ENCODE measurements at regions not wholly inside any gene's neighbourhood (a gene's known extent, or its start where the extent isn't known, plus 50 kb on each side); places are given as distances from the start of the nearest gene placed in this dataset.
"Not testable (repeated sequence)": the region's sequence is repeated elsewhere in the genome, so short reads cannot be mapped to it uniquely, and the experiment has no call there.

GRCh38 chr13:33403807-33404362 is 118.3 kb upstream of the STARD13 start:
- DNase-seq, result no peak
- in situ Hi-C loops (cut with MboI; ENCODE audit: low pct_unique_long_range_greater_than_20kb, low sequenced_read_pairs), result no loop called here

- no peak for DNase-seq
- in situ Hi-C loops (cut with MboI; ENCODE audit: low pct_unique_long_range_greater_than_20kb, low sequenced_read_pairs), result no loop called here
Observed at GRCh38 chr13:33405371-33405770, 119.8 kb upstream of the STARD13 start.

- DNase-seq, result peak; percentile 43
- in situ Hi-C loops (cut with MboI; ENCODE audit: low pct_unique_long_range_greater_than_20kb, low sequenced_read_pairs), result no loop called here
Observed at GRCh38 chr13:33409673-33410510, 124.3 kb upstream of the STARD13 start.

GRCh38 chr13:33410619-33411018 is 125.1 kb upstream of the STARD13 start:
- in situ Hi-C loops (cut with MboI; ENCODE audit: low pct_unique_long_range_greater_than_20kb, low sequenced_read_pairs), result no loop called here
- no peak for DNase-seq

GRCh38 chr13:33411312-33411711 is 125.8 kb upstream of the STARD13 start:
- in situ Hi-C loops (cut with MboI; ENCODE audit: low pct_unique_long_range_greater_than_20kb, low sequenced_read_pairs), result no loop called here
- DNase-seq, result no peak

- in situ Hi-C loops (cut with MboI; ENCODE audit: low pct_unique_long_range_greater_than_20kb, low sequenced_read_pairs), result no loop called here
- DNase-seq, result no peak
Observed at GRCh38 chr13:33415822-33416221, 130.3 kb upstream of the STARD13 start.

- in situ Hi-C loops (cut with MboI; ENCODE audit: low pct_unique_long_range_greater_than_20kb, low sequenced_read_pairs), result not testable (repeated sequence)
Observed at GRCh38 chr13:33418224-33418953, 132.8 kb upstream of the STARD13 start.

GRCh38 chr13:33420117-33420516 is 134.6 kb upstream of the STARD13 start:
- DNase-seq; in situ Hi-C loops (cut with MboI; ENCODE audit: low pct_unique_long_range_greater_than_20kb, low sequenced_read_pairs): not testable (repeated sequence)

More at GRCh38 chr13:33418224-33418953, 132.8 kb upstream of the STARD13 start:
- not testable (repeated sequence) for DNase-seq

- peak; percentile 25 for DNase-seq
- in situ Hi-C loops (cut with MboI; ENCODE audit: low pct_unique_long_range_greater_than_20kb, low sequenced_read_pairs), result no loop called here
Observed at GRCh38 chr13:33426131-33426530, 140.6 kb upstream of the STARD13 start.

GRCh38 chr13:33433316-33433715 is 147.8 kb upstream of the STARD13 start:
- DNase-seq, result no peak
- in situ Hi-C loops (cut with MboI; ENCODE audit: low pct_unique_long_range_greater_than_20kb, low sequenced_read_pairs), result no loop called here

GRCh38 chr13:33434676-33435075 is 149.1 kb upstream of the STARD13 start:
- DNase-seq, result no peak
- in situ Hi-C loops (cut with MboI; ENCODE audit: low pct_unique_long_range_greater_than_20kb, low sequenced_read_pairs), result no loop called here

GRCh38 chr13:33435207-33435606 is 149.7 kb upstream of the STARD13 start:
- in situ Hi-C loops (cut with MboI; ENCODE audit: low pct_unique_long_range_greater_than_20kb, low sequenced_read_pairs), result no loop called here
- no peak for DNase-seq

- in situ Hi-C loops (cut with MboI; ENCODE audit: low pct_unique_long_range_greater_than_20kb, low sequenced_read_pairs), result no loop called here
- DNase-seq, result no peak
Observed at GRCh38 chr13:33438918-33439317, 153.4 kb upstream of the STARD13 start.

- in situ Hi-C loops (cut with MboI; ENCODE audit: low pct_unique_long_range_greater_than_20kb, low sequenced_read_pairs), result no loop called here
Observed at GRCh38 chr13:33441015-33441414, 155.5 kb upstream of the STARD13 start.

GRCh38 chr13:33445024-33445423 is 159.5 kb upstream of the STARD13 start:
- no peak for DNase-seq
- in situ Hi-C loops (cut with MboI; ENCODE audit: low pct_unique_long_range_greater_than_20kb, low sequenced_read_pairs), result no loop called here

More at GRCh38 chr13:33441015-33441414, 155.5 kb upstream of the STARD13 start:
- DNase-seq, result peak; percentile 52

- no peak for DNase-seq
- in situ Hi-C loops (cut with MboI; ENCODE audit: low pct_unique_long_range_greater_than_20kb, low sequenced_read_pairs), result no loop called here
Observed at GRCh38 chr13:33445476-33445875, 159.9 kb upstream of the STARD13 start.

GRCh38 chr13:33446821-33447725 is 161.5 kb upstream of the STARD13 start:
- in situ Hi-C loops (cut with MboI; ENCODE audit: low pct_unique_long_range_greater_than_20kb, low sequenced_read_pairs), result no loop called here
- DNase-seq, result no peak

GRCh38 chr13:33448889-33449288 is 163.3 kb upstream of the STARD13 start:
- no peak for DNase-seq
- in situ Hi-C loops (cut with MboI; ENCODE audit: low pct_unique_long_range_greater_than_20kb, low sequenced_read_pairs), result no loop called here
